HepG2 (cell line): ENCODE measurements at regions not wholly inside any gene's neighbourhood (a gene's known extent, or its start where the extent isn't known, plus 50 kb on each side); places are given as distances from the start of the nearest gene placed in this dataset.

Source experiments
- RBFOX2 ChIP-seq: fragments of 200-400 bp; formaldehyde crosslinking; IDR thresholded peaks from 2 replicates; pipeline ENCODE4 v1.6.1; 2017; ENCODE audit warnings: low read depth, mild to moderate bottlenecking, low read length
- ZNF296 ChIP-seq: sonication (generic); formaldehyde crosslinking; conservative IDR thresholded peaks from 2 replicates; pipeline ENCODE4 v1.5.0; 2020; ENCODE audit warnings: mild to moderate bottlenecking, missing genetic modification reagents
- ZNF329 ChIP-seq: sonication (generic); formaldehyde crosslinking; IDR thresholded peaks from 2 replicates; pipeline ENCODE4 v1.9.0; 2021; ENCODE audit warnings: low read depth, mild to moderate bottlenecking, missing genetic modification reagents
- ZNF407 ChIP-seq: sonication (generic); formaldehyde crosslinking; IDR thresholded peaks from one replicate; pipeline ENCODE4 v1.5.1; 2020; ENCODE audit warnings: mild to moderate bottlenecking, missing genetic modification reagents; ENCODE audit errors: not compliant biosample characterization
- ZNF460 ChIP-seq: sonication (generic); formaldehyde crosslinking; IDR thresholded peaks from 2 replicates; pipeline ENCODE4 v1.5.1; 2020; ENCODE audit warnings: missing genetic modification reagents, mild to moderate bottlenecking, borderline replicate concordance
- ZNF512B ChIP-seq: sonication (generic); formaldehyde crosslinking; IDR thresholded peaks from 2 replicates; pipeline ENCODE4 v1.5.1; 2020; ENCODE audit warnings: missing genetic modification reagents, mild to moderate bottlenecking, borderline replicate concordance

- TF ChIP-seq ZNF512B (CRISPR knock-in tag) (no peak), ZNF296 (no peak), RBFOX2 (no peak), ZNF329 (CRISPR knock-in tag) (no peak), ZNF460 (CRISPR knock-in tag) (no peak), ZNF407 (no peak)
Measured at GRCh38 chr2:172275239-172275638, 152.1 kb upstream of the ITGA6 start (continued).
